CMK (cell line): ENCODE measurements at regions not wholly inside any gene's neighbourhood (a gene's known extent, or its start where the extent isn't known, plus 50 kb on each side); places are given as distances from the start of the nearest gene placed in this dataset.
"Not testable (repeated sequence)": the region's sequence is repeated elsewhere in the genome, so short reads cannot be mapped to it uniquely, and the experiment has no call there.

Experiments
- DNase-seq: peaks from one replicate; pipeline ENCODE4 v3.0.0-alpha.2; 2010; ENCODE audit warnings: low read depth

- DNase-seq = no peak
These were observed 227.2 kb upstream of the SULF2 start for GRCh38 chr20:48012401-48012974.

- DNase-seq = no peak
These were observed 225.7 kb upstream of the SULF2 start for GRCh38 chr20:48011025-48011424.

DNA sequence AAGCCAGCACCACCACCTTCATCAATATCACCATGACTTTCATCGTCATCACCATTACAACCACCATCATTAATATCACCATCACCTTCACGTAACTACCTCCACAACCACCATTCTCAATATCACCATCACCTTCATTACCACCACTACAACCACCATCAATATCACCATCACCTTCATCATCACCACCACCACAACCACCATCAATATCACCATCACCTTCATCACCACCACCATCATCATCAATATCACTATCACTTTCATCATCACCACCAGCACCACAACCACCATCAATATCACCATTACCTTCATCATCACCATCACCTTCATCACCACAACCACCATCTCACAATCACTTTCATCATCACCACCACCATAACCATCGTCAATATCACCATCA, 225.3 kb upstream of the SULF2 start:
- no peak for DNase-seq

GRCh38 chr20:48008850-48009515, 223.7 kb upstream of the SULF2 start:
- no peak for DNase-seq

GRCh38 chr20:48007351-48007750, 222.1 kb upstream of the SULF2 start:
- no peak for DNase-seq

DNA sequence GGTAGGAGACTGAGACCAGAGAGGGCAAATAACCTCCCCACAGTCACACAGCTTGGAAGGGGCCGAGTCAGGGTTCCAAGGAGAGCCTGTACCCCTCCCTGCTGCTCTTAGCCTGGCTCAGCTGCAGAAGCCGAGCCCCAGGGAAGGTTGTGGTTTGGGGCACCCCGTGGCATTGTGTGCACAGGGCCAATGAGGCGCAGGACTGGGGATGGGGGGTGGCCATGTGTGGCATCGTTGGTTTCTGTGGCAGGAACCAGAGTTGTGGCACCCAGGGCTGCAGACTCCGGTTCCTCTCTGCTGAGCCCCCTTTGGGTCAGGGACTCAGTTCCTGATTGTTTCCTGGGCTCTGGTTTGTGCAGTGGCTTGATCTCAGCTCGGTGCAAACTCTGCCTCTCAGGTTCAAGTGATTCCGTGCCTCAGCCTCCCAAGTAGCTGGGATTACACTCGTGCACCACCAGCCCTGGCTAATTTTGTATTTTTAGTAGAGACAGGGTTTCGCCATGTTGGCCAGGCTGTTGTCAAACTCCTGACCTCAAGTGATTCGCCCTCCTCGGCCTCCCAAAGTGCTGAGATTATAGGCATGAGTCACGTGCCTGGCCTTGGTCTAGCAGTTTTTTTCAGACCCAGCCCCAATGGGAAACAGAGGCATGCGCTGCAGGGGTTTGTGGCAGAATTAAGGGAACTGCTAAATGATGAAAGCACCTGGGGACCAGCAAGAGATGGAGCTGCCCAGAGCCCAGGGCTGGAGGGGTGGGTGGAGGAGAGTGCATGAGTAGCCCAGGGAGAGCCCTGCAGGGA, 221.0 kb upstream of the SULF2 start:
- DNase-seq = no peak

- no peak for DNase-seq
These were observed 217.7 kb upstream of the SULF2 start for GRCh38 chr20:48003021-48003420.

GRCh38 chr20:48002517-48002970, 217.3 kb upstream of the SULF2 start:
- no peak for DNase-seq

- no peak for DNase-seq
These were observed 213.9 kb upstream of the SULF2 start for GRCh38 chr20:47999166-47999565.

GRCh38 chr20:47998736-47999135, 213.5 kb upstream of the SULF2 start:
- DNase-seq = no peak

DNA sequence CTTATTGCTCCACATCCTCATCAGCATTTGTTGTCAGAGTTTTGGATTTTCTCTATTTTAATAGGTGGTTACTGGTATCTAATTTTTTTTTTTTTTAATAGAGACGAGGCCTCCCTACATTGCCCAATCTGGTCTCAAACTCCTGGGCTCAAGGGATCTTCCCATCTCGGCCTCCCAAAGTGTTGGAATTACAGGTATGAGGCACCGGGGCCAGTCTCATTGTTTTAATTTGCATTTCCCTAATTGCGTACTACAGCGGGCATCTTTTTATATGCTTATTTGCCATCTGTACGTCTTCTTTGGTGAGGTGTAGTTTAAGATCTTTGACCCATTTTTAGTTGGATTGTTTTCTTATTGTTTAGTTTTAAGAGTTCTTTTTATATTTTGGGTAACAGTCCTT, 210.4 kb upstream of the SULF2 start:
- DNase-seq = no peak

- DNase-seq = no peak
These were observed 208.5 kb upstream of the SULF2 start for GRCh38 chr20:47993817-47994216.

DNA sequence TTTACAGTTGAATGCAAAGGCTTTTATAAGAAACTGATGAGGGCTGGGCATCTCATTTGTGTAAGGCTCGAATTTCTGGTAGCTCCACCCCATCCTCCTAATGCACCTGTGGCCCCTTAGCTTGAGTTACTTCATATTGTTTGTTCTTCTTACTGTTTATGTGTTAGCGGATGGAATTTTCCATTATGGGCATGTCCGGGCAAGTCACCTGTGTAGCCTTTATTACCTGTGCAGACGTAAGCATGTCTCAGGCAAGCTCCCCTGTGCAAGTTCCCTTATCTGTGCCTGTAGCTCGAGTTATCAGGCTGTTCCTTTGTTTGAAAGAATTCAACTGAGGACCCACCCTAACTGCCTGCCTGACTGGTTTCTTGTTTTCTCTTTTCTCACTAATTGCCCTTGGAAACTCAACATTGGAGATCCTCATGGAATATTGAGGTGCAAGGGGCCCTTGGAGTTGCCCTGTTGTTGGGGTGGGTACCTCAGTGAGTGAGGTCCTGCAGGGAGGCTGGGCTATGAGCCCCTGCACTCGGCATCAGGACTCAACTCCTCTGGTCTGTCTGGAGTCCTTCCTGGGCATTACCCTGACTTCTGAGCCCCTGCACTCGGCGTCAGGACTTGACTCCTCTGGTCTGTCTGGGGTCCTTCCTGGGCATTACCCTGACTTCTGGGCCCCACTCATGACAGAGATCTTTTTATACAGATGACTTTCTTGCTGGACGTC, 207.9 kb upstream of the SULF2 start:
- no peak for DNase-seq

DNA sequence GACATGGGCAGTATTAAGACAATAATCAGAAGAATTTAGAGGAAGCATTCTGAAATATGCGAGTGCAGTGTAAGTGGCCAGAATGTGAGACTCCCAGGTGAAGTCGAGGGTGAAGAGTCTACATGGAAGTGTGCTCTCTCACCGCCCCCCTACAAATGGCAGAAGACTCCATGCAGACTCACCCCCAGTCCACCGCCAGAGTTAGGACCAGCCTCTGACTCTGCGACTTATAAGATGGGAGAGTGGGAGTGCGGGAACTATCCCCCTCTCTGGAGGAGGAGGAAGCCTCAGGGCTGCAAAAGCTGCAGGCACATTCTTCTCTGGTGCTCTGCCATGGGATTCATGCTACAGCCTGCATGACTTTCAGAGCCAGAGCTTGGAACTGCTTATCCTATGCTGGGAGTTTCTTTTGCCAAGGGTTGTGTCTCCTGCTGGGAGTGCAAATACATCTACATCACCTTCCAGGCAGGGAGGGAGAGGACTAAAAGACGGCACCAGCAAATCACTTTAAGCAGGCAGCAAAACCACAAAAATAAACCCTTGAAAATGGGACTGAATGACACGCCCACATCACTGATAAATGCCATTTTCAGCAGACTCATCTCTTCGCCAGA, 206.7 kb upstream of the SULF2 start:
- DNase-seq = no peak

DNA sequence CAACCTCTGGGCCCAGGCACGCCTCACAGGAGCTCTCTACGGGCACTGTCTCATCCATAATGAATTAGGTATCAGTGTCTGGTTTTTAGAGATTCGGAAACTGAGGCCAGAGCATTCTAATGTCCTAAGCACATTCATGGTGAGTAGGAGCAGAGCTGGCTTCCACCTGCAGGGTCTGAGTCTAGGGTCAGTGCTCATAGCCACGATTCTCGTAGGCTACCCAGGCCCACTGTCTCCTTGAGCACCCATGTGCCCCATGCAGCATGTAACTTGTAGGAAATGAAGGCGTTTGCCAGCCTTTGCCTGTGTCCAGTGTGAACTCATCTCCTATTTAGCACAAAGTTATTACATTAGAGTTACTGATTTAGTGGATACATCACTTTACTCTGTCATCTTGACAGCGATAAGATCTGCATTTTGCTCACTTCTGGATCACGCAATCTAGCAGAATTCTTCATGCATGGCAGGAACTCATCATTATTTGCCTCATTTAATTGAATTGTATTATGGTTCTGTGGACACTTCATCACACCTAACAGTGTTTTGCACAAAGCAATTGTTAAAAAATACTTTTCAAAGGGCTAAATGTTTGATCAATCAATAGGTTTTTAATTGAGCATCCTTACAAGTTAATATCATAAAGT, 205.3 kb upstream of the SULF2 start:
- no peak for DNase-seq

- DNase-seq = no peak
These were observed 204.7 kb upstream of the SULF2 start for GRCh38 chr20:47989957-47990356.

DNA sequence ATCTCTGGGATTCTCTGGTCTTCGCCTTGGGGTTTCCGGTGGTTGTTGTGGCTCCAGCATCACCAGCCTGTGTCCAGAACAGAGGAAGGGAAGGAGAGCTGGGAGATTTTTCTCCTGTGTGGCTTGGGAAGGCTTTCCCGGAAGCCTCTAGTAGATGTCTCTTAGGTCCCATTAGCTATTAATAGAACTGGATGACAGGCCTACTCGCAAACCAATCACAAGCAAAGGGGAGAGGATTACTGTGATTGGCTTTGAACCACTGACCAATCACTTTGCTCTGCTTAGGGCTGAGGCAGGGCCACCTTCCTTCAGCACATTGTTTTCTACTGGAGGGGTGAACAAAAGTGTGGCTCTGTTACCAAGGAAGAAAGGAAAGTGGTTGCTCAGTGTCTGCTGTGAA, 203.4 kb upstream of the SULF2 start:
- no peak for DNase-seq

DNA sequence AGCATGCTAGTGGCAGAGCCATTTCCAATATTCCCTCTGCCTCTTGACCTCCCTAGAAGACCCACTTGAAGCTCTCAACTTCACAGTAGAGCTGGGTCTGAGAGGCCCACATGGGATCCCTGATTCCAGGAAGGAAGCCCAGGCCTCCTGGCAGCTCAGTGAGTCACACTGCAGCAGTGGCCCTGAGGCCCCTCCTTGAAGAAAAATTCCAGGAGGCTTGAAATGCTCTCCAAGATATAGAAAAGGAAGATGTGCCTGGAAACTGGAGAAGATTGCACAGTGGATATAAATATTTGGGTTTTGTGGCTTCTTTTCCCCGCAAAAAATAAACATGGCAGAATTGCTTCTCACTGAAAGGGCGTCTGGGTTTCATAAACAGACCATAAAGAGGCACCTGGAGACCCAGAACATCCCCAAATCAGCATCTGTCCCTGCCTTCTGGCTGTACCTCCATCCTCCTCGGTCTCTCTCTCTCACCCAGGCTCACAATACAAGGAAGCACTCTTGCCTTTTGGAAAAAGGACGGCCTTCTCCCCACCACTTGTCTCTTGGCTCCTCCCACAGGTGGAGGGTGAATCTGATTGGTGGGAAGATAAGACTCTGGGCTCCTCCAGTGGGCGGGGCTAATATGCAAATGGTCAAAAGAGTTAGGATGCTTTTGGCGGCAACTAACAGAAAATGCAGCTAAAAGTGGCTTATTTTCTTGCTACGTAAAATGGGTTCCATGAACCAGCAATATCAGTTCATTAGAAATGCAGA, 200.0 kb upstream of the SULF2 start:
- no peak for DNase-seq

- DNase-seq = no peak
These were observed 199.2 kb upstream of the SULF2 start for GRCh38 chr20:47984437-47984836.

DNA sequence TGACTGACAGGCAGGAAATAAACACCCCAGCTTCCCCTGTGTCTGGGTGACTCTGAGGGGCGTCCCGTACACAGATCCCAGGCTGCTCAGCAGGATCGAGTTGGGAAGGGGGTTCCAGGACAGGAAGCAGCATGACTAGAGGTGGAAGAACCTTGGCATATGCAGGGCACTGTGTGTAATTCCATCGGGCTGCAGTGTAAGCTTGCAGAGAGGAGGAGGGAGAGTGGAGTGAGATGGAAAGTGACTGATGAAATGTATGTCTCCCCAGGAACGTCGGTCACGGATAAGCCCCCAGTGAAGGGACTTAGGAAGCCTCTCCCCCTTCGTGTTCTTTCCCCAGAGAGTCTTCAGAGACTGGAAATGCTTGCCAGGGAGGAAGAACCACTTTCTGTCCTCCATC, 198.4 kb upstream of the SULF2 start:
- DNase-seq = not testable (repeated sequence)
